ENCODE measurements at regions not wholly inside any gene's neighbourhood (a gene's known extent, or its start where the extent isn't known, plus 50 kb on each side); places are given as distances from the start of the nearest gene placed in this dataset.
"Not testable (repeated sequence)": the region's sequence is repeated elsewhere in the genome, so short reads cannot be mapped to it uniquely, and the experiment has no call there.

GRCh38 chr4:128654465-128654864, 155.0 kb upstream of the JADE1 start:
- TF ChIP-seq, protein P1, sequence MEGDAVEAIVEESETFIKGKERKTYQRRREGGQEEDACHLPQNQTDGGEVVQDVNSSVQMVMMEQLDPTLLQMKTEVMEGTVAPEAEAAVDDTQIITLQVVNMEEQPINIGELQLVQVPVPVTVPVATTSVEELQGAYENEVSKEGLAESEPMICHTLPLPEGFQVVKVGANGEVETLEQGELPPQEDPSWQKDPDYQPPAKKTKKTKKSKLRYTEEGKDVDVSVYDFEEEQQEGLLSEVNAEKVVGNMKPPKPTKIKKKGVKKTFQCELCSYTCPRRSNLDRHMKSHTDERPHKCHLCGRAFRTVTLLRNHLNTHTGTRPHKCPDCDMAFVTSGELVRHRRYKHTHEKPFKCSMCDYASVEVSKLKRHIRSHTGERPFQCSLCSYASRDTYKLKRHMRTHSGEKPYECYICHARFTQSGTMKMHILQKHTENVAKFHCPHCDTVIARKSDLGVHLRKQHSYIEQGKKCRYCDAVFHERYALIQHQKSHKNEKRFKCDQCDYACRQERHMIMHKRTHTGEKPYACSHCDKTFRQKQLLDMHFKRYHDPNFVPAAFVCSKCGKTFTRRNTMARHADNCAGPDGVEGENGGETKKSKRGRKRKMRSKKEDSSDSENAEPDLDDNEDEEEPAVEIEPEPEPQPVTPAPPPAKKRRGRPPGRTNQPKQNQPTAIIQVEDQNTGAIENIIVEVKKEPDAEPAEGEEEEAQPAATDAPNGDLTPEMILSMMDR (IDR thresholded peaks at IDR 0.05; ENCODE audit: insufficient read depth, low read depth, low read length), result no peak
- H3K4me3 ChIP-seq (ENCODE audit: low read depth, low read length), result no peak overlapping the region
- no peak for DNase-seq (ENCODE audit: low read depth)

- H3K4me3 ChIP-seq (ENCODE audit: low read depth, low read length), result no peak overlapping the region
- DNase-seq (ENCODE audit: low read depth), result peak; percentile 97
- TF ChIP-seq, protein P1 (IDR thresholded peaks at IDR 0.05; ENCODE audit: insufficient read depth, low read depth, low read length), result no peak
Measured at GRCh38 chr4:128653527-128654444, 155.7 kb upstream of the JADE1 start.

GRCh38 chr4:128649575-128650205, 159.8 kb upstream of the JADE1 start:
- H3K4me3 ChIP-seq (ENCODE audit: low read depth, low read length), result no peak overlapping the region
- TF ChIP-seq, protein P1 (IDR thresholded peaks at IDR 0.05; ENCODE audit: insufficient read depth, low read depth, low read length), result no peak
- peak; percentile 25 for DNase-seq (ENCODE audit: low read depth)

- TF ChIP-seq, protein P1 (IDR thresholded peaks at IDR 0.05; ENCODE audit: insufficient read depth, low read depth, low read length), result no peak
- DNase-seq (ENCODE audit: low read depth), result no peak
- H3K4me3 ChIP-seq (ENCODE audit: low read depth, low read length), result no peak overlapping the region
Measured at GRCh38 chr4:128649161-128649560, 160.3 kb upstream of the JADE1 start.

DNA sequence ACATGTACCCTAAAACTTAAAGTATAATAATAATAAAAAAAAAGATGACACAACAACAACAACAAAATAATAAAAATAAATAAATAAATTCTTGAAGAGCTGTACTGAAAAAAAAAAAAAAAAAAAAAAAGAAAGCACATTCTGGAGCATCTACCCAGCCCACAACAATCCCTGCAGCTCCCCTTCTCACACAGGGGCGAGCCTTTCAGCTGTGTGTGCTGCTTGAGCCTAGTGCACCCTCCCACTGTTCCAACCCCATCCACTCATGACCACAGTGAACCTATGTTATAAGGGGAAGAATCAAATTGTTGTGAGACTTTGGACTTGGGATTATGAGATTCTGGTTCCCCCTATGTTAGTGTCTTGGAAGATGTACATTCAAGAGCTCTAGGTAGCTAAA, 161.5 kb upstream of the JADE1 start:
- H3K4me3 ChIP-seq (ENCODE audit: low read depth, low read length), result no peak overlapping the region
- DNase-seq (ENCODE audit: low read depth), result no peak
- TF ChIP-seq, protein P1 (IDR thresholded peaks at IDR 0.05; ENCODE audit: insufficient read depth, low read depth, low read length), result no peak

DNA sequence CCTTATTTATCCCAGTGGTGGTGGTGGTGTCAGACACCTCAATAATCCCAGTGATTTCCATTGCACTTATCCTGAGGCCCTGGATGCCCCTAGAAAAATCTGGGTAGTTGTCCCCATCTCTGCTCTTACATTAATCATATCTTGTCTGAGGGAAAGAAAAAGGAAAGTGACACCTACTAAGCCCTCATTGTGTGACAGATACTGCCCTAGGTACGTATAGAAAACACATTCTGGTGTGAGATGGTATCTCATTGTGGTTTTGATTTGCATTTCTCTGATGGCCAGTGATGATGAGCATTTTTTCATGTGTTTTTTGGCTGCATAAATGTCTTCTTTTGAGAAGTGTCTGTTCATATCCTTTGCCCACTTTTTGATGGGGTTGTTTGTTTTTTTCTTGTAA, 162.6 kb upstream of the JADE1 start:
- not testable (repeated sequence) for H3K4me3 ChIP-seq (ENCODE audit: low read depth, low read length); DNase-seq (ENCODE audit: low read depth)

DNA sequence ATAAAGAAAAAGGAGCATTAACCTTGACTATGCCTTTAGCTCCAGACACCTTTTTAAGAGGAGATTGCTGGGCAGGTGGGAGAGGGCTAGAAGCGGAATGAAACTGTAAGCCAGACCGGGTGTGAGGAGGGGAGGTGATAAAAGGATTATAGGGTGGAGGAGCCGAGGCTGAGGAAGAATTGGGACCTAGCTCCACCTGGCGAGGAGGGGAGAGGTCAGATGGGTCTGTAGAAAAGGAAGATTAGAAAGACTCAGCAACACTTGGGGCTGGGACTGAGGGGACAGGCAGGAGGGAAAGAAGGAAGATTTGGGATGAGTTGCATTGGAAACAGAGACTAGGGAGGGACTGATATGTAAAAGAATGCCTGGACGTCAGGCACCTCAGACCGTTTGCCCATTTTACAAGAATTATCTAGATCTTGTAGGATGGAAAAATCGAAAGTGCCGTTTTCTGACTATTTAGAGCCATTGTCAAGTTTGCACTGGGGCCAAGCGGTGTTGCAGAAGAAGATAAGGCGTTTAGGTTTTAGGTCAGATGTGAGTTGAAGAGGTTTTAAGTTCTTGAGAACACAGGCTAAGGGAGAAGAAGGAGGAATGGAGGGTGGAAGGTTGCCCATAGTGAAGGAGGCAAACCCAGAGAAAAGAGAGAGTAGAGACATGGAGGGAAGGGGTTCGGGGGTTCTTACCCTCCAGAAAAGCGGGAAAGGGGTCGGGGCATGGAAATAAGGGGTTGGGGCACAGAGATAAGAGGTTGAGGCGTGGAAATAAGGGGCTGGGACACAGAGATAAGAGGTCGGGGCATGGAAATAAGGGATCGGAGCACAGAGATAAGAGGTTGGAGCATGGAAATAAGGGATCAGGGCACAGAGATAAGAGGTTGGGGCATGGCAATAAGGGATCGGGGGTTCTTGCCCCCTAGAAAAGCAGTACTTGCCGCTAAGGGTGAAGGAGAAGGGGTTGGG, 164.5 kb upstream of the JADE1 start:
- not testable (repeated sequence) for DNase-seq (ENCODE audit: low read depth); H3K4me3 ChIP-seq (ENCODE audit: low read depth, low read length)

DNA sequence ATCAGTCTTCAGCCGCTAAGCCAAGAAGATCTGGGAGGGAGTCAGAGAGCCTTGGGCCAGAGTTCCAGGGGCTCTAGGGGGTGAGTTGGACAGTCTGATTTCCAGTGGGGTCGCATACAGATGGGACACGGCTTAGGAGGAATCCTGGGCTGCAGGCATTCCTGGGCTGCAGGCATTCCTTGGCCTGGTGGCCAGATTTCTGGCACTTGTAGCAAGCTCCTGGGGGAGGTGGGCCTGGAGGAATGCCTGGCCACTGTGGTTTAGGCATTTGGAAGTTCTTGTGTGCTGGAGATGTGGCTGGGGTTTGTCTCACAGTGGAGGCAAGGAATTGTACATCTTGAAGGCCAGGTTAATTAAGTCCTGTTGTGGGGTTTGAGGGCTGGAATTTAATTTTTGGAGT, 165.4 kb upstream of the JADE1 start:
- not testable (repeated sequence) for DNase-seq (ENCODE audit: low read depth)

GRCh38 chr4:128641566-128641965, 167.9 kb upstream of the JADE1 start:
- not testable (repeated sequence) for DNase-seq (ENCODE audit: low read depth); H3K4me3 ChIP-seq (ENCODE audit: low read depth, low read length)

More for the DNA sequence above, 165.4 kb upstream of the JADE1 start:
- H3K4me3 ChIP-seq (ENCODE audit: low read depth, low read length), result not testable (repeated sequence)
